Right atrium auricular region (tissue), 2 donors: ENCODE measurements at regions not wholly inside any gene's neighbourhood (a gene's known extent, or its start where the extent isn't known, plus 50 kb on each side); places are given as distances from the start of the nearest gene placed in this dataset.
A peak's percentile ranks its signal among the peaks of the same experiment; 100 is the strongest.

Experiments used
- DNase-seq: peaks from one replicate; pipeline ENCODE4 v3.0.0-alpha.2; 2019; ENCODE audit warnings: low spot score
- H3K27ac ChIP-seq, 2 donors: fragments of 200-600 bp; sonication (generic); 1 replicate in 1 of 2; 2 replicates in 1 of 2; pipeline ENCODE4 v1.5.1; 2016 to 2019
- H3K27me3 ChIP-seq, 2 donors: fragments of 200-600 bp; sonication (generic); one replicate each; pipeline versions ENCODE4 v1.5.1 to v1.6.0; 2017 to 2019
- H3K36me3 ChIP-seq: fragments of 200-600 bp; sonication (generic); one replicate; pipeline ENCODE4 v1.5.1; 2016
- H3K4me1 ChIP-seq, 2 donors: fragments of 200-600 bp; sonication (generic); one replicate each; pipeline versions ENCODE4 v1.5.1 to v1.6.0; 2017 to 2019
- H3K4me3 ChIP-seq, 2 donors: fragments of 200-600 bp; sonication (generic); 1 replicate in 1 of 2; 2 replicates in 1 of 2; pipeline ENCODE4 v1.5.1; 2017 to 2019; ENCODE audit warnings: mild to moderate bottlenecking in 1 of 2, moderate library complexity in 1 of 2
- H3K9me3 ChIP-seq, 2 donors: fragments of 200-600 bp; sonication (generic); one replicate each; pipeline ENCODE4 v1.5.1; 2019
- CTCF ChIP-seq, 2 donors: fragments of 200-600 bp; sonication (generic); IDR thresholded peaks; one replicate each; pipeline ENCODE4 v1.5.1; 2019; ENCODE audit warnings: antibody characterized with exemption in 2 of 2

- no peaks in the 10 kb centered on the region for H3K9me3 ChIP-seq
- H3K4me1 ChIP-seq: peaks cover 0 to under 1% of the 10 kb centered on the region in 2 donors
- no peaks in the 10 kb centered on the region for H3K36me3 ChIP-seq
- peak; percentile 9 for DNase-seq
- H3K4me3 ChIP-seq: no peak overlapping the region
- H3K27me3 ChIP-seq: no peaks in the 10 kb centered on the region
- TF ChIP-seq CTCF (IDR thresholded peaks at IDR 0.05): no peak
- no peak overlapping the region for H3K27ac ChIP-seq
These were observed 147.5 kb downstream of the FOXD2 start for GRCh38 chr1:47585141-47585902.

GRCh38 chr1:47587891-47588582 is 150.2 kb downstream of the FOXD2 start:
- H3K4me1 ChIP-seq: peaks cover 0 to 12% of the 10 kb centered on the region in 2 donors
- peak; percentile 47 for DNase-seq
- no peaks in the 10 kb centered on the region for H3K36me3 ChIP-seq
- H3K4me3 ChIP-seq: no peak overlapping the region
- no peaks in the 10 kb centered on the region for H3K27me3 ChIP-seq
- no peak for TF ChIP-seq CTCF (IDR thresholded peaks at IDR 0.05)
- no peak overlapping the region for H3K27ac ChIP-seq
- H3K9me3 ChIP-seq: no peaks in the 10 kb centered on the region

- no peaks in the 10 kb centered on the region for H3K36me3 ChIP-seq
- H3K4me3 ChIP-seq: no peak overlapping the region
- peaks cover 0 to 20% of the 10 kb centered on the region in 2 donors for H3K4me1 ChIP-seq
- H3K27ac ChIP-seq: no peak overlapping the region
- no peak for TF ChIP-seq CTCF (IDR thresholded peaks at IDR 0.05)
- H3K9me3 ChIP-seq: no peaks in the 10 kb centered on the region
- no peaks in the 10 kb centered on the region for H3K27me3 ChIP-seq
- DNase-seq: no peak
These were observed 152.8 kb downstream of the FOXD2 start for GRCh38 chr1:47590523-47591225.

- DNase-seq: no peak
- TF ChIP-seq CTCF (IDR thresholded peaks at IDR 0.05): no peak
- Histone ChIP-seq H3K27ac (no peak overlapping the region), H3K4me3 (no peak overlapping the region), H3K9me3 (no peaks in the 10 kb centered on the region), H3K36me3 (no peaks in the 10 kb centered on the region), H3K4me1 (peaks cover 0 to 20% of the 10 kb centered on the region in 2 donors), H3K27me3 (no peaks in the 10 kb centered on the region)
These were observed 154.0 kb downstream of the FOXD2 start for GRCh38 chr1:47591801-47592200.

- no peaks in the 10 kb centered on the region for H3K9me3 ChIP-seq
- no peak for TF ChIP-seq CTCF (IDR thresholded peaks at IDR 0.05)
- peaks cover 0 to 20% of the 10 kb centered on the region in 2 donors for H3K4me1 ChIP-seq
- DNase-seq: peak; percentile 52
- H3K27me3 ChIP-seq: no peaks in the 10 kb centered on the region
- H3K27ac ChIP-seq: no peak overlapping the region
- no peaks in the 10 kb centered on the region for H3K36me3 ChIP-seq
- peak overlapping the region in 1 of 2 donors; percentile 37 for H3K4me3 ChIP-seq
These were observed 154.6 kb downstream of the FOXD2 start for GRCh38 chr1:47592296-47593012.
